DND-41 (cell line): ENCODE measurements at regions not wholly inside any gene's neighbourhood (a gene's known extent, or its start where the extent isn't known, plus 50 kb on each side); places are given as distances from the start of the nearest gene placed in this dataset.

Experiments used
- CTCF ChIP-seq: IDR thresholded peaks from 2 replicates; pipeline ENCODE4 v1.5.1; 2012; ENCODE audit warnings: borderline replicate concordance, low read length, moderate library complexity, mild to moderate bottlenecking; ENCODE audit not compliant: poor library complexity, severe bottlenecking; ENCODE audit errors: extremely low read depth
- EZH2 ChIP-seq: IDR thresholded peaks from 3 replicates; pipeline ENCODE4 v1.6.1; 2012; ENCODE audit warnings: borderline replicate concordance, low read depth, mild to moderate bottlenecking, moderate library complexity, low read length, inconsistent platforms; ENCODE audit not compliant: severe bottlenecking

DNA sequence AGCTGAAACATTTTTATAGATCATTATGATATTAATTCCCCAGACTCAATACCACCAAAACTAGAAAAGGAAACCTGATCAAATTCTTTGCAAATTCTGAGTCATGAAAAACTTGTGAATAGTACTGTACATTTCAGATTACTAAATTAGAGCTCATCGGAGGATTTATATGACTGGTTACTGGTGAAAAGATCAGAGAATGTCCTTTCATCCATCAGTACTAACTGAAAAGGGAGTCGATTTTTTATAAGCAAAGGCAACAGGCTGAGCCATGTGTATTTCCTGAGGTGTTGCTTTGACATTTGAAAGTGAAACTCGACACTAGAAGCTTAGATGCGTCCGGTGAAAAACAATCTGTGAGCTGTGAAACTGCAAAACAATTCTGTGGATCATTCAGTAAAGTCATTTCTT is 155.7 kb downstream of the TNFSF18 start:
- no peak for TF ChIP-seq CTCF
- TF ChIP-seq EZH2, result no peak
